Naive thymus-derived CD4-positive, alpha-beta T cell (primary cell): ENCODE measurements at regions not wholly inside any gene's neighbourhood (a gene's known extent, or its start where the extent isn't known, plus 50 kb on each side); places are given as distances from the start of the nearest gene placed in this dataset.

Source experiments
- ATAC-seq: fragments of 150-1000 bp; cut with Tn5 transposase; 2 replicates; pipeline ENCODE4 v1.10.0; 2021; ENCODE audit warnings: mild to moderate bottlenecking, moderate library complexity
- CTCF ChIA-PET: fragments of 350-600 bp; sonication (Branson Sonifier 250); formaldehyde crosslinking; loops from one replicate; lab custom pipeline; 2021; ENCODE audit warnings: antibody characterized with exemption; lab: Charles Lee
- POLR2A ChIA-PET: fragments of 350-600 bp; sonication (Branson Sonifier 250); formaldehyde crosslinking; loops from one replicate; lab custom pipeline; 2021; ENCODE audit warnings: antibody characterized with exemption, inconsistent platforms; lab: Charles Lee
- DNase-seq, 9 donors: peaks; one replicate each; pipeline versions ENCODE4 v3.0.0 to v3.0.0-alpha.2; 2020 to 2022; ENCODE audit warnings: mixed read lengths in 1 of 9
- H3K27ac ChIP-seq: one replicate; pipeline ENCODE4 v1.7.0; 2013; ENCODE audit warnings: mild to moderate bottlenecking, low read depth, low read length, moderate library complexity
- H3K27me3 ChIP-seq, 2 donors: one replicate each; pipeline ENCODE4 v1.7.0; 2013; ENCODE audit warnings: low read length in 2 of 2, mild to moderate bottlenecking in 2 of 2, moderate library complexity in 2 of 2; ENCODE audit not compliant: control insufficient read depth in 2 of 2, insufficient read depth in 2 of 2
- H3K36me3 ChIP-seq, 3 experiments: 1 replicate in 2 of 3; 2 replicates in 1 of 3; pipeline ENCODE4 v1.7.0; 2013; ENCODE audit warnings: low read length in 3 of 3, mild to moderate bottlenecking in 3 of 3, moderate library complexity in 1 of 3; ENCODE audit not compliant: insufficient read depth in 3 of 3, control insufficient read depth in 2 of 3
- H3K4me1 ChIP-seq, 2 donors: one replicate each; pipeline ENCODE4 v1.7.0; 2013; ENCODE audit warnings: low read length in 2 of 2, mild to moderate bottlenecking in 2 of 2, moderate library complexity in 1 of 2; ENCODE audit not compliant: control insufficient read depth in 2 of 2, insufficient read depth in 2 of 2
- H3K4me3 ChIP-seq: 2 replicates; pipeline ENCODE4 v1.7.0; 2013; ENCODE audit warnings: mild to moderate bottlenecking, low read length
- H3K9me3 ChIP-seq, 3 experiments: 1 replicate in 2 of 3; 2 replicates in 1 of 3; pipeline ENCODE4 v1.7.0; 2013; ENCODE audit warnings: low read length in 3 of 3; ENCODE audit not compliant: control insufficient read depth in 2 of 3
- H3K27ac Mint-ChIP-seq, 9 donors: one replicate each; pipeline ENCODE4 v1.8.0; 2020 to 2022; ENCODE audit warnings: mixed read lengths in 9 of 9, mild to moderate bottlenecking in 8 of 9, moderate library complexity in 5 of 9, inconsistent platforms in 2 of 9
- H3K27me3 Mint-ChIP-seq, 5 donors: one replicate each; pipeline ENCODE4 v1.8.0; 2021 to 2022; ENCODE audit warnings: mixed read lengths in 5 of 5, mild to moderate bottlenecking in 1 of 5
- H3K36me3 Mint-ChIP-seq, 5 donors: one replicate each; pipeline ENCODE4 v1.8.0; 2020 to 2022; ENCODE audit warnings: mixed read lengths in 5 of 5, mild to moderate bottlenecking in 3 of 5, inconsistent platforms in 1 of 5
- H3K4me1 Mint-ChIP-seq, 7 donors: one replicate each; pipeline ENCODE4 v1.8.0; 2020 to 2022; ENCODE audit warnings: mixed read lengths in 7 of 7, mild to moderate bottlenecking in 3 of 7, inconsistent platforms in 1 of 7
- H3K4me3 Mint-ChIP-seq, 10 donors: one replicate each; pipeline ENCODE4 v1.8.0; 2020 to 2022; ENCODE audit warnings: mild to moderate bottlenecking in 10 of 10, mixed read lengths in 10 of 10, moderate library complexity in 6 of 10, inconsistent platforms in 2 of 10
- H3K9me3 Mint-ChIP-seq, 11 donors: one replicate each; pipeline ENCODE4 v1.8.0; 2020 to 2022; ENCODE audit warnings: mixed read lengths in 11 of 11, mild to moderate bottlenecking in 4 of 11, inconsistent platforms in 1 of 11, moderate library complexity in 1 of 11
- intact Hi-C, 2 donors: fragments of 100-400 bp; cut with micrococcal nuclease; formaldehyde crosslinking; loops; one replicate each; pipeline ENCODE4 v1.15.1; 2023

DNA sequence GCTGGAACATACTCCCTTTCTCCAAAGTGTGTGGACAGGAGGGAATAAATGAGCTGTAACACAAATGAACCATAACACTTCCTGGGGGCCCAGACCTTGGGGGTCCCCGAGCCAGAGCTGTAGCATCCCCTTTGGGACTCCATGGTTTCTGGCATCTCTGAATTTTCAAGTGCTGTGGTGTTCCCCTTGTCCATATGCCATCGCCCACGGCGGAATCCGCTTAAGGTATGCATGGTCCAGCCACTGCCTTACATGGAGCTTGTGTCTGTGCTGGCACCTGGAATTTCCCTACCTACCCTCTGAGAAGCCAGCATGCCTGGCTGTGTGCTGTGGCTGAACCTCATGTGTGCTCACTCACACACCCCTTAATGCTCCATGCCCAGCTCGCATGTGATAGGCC lies 943.6 kb downstream of the SLITRK1 start:
- Mint-ChIP-seq H3K4me1 (no peaks in the 10 kb centered on the region), H3K4me3 (no peak overlapping the region), H3K27ac (no peak overlapping the region), H3K36me3 (no peaks in the 10 kb centered on the region), H3K27me3 (no peaks in the 10 kb centered on the region), H3K9me3 (peaks cover 0 to 9% (median 5%) of the 10 kb centered on the region in 11 donors)
- H3K4me3 ChIP-seq = no peak overlapping the region
- no peaks in the 10 kb centered on the region for H3K9me3 ChIP-seq
- H3K27ac ChIP-seq = no peak overlapping the region
- ATAC-seq (no peak), DNase-seq (no peak)
- intact Hi-C loops = no loop called here
- no peaks in the 10 kb centered on the region for H3K27me3 ChIP-seq
- no peaks in the 10 kb centered on the region for H3K4me1 ChIP-seq
- CTCF ChIA-PET = no interaction called here
- POLR2A ChIA-PET = no interaction called here
- no peaks in the 10 kb centered on the region for H3K36me3 ChIP-seq

DNA sequence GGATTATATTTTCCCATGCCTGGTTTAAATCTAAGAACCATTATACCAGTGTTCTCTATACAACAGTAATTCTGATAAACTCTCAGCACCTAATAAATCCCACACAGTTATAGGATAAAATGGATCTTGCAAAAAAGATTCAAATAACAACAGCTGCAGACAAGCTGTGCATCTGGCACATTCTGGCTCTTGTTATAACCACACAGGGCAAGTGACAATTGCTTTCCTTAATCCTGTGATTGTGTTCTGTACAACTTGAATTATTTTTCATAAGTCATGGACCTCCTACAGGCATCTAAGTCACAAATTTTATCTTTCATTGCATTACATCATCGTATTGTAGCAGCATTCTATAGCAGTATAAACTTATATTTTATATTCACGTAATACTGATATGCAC lies 948.3 kb downstream of the SLITRK1 start:
- Mint-ChIP-seq H3K4me1 (no peaks in the 10 kb centered on the region), H3K9me3 (peaks cover 0 to 15% (median 7%) of the 10 kb centered on the region in 11 donors), H3K4me3 (no peak overlapping the region), H3K27me3 (no peaks in the 10 kb centered on the region), H3K27ac (no peak overlapping the region), H3K36me3 (no peaks in the 10 kb centered on the region)
- intact Hi-C loops = no loop called here
- no peak for DNase-seq
- ChIA-PET POLR2A (no interaction called here), CTCF (no interaction called here)
- Histone ChIP-seq H3K4me1 (no peaks in the 10 kb centered on the region), H3K36me3 (no peaks in the 10 kb centered on the region), H3K4me3 (no peak overlapping the region), H3K27me3 (no peaks in the 10 kb centered on the region), H3K9me3 (no peaks in the 10 kb centered on the region), H3K27ac (no peak overlapping the region)
- no peak for ATAC-seq

DNA sequence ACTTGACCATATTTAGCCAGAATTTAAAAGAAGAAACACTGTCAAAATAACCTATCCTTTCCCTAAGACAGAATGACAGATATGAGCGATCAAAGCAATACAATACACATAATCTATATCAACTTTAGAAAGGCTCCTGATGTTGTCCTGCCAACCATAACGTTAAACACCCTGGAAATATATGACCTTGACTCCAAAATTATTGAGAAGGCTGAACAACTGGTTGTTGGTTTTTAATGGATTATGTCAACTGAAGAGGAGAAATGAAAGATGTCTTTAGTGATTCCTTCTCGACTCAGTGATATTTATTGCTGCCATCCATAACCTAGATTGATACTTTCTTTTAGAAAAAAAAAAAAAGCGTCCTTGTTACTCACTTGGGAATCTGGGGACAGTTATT lies 957.2 kb downstream of the SLITRK1 start:
- intact Hi-C loops = no loop called here
- no peak overlapping the region for H3K4me3 Mint-ChIP-seq
- H3K36me3 Mint-ChIP-seq = no peaks in the 10 kb centered on the region
- no peaks in the 10 kb centered on the region for H3K36me3 ChIP-seq
- no peak for ATAC-seq
- H3K27ac ChIP-seq = no peak overlapping the region
- H3K4me1 ChIP-seq = no peaks in the 10 kb centered on the region
- DNase-seq = no peak
- H3K4me3 ChIP-seq = no peak overlapping the region
- H3K27me3 ChIP-seq = no peaks in the 10 kb centered on the region
- peaks cover 0 to 20% (median 3%) of the 10 kb centered on the region in 11 donors for H3K9me3 Mint-ChIP-seq
- H3K9me3 ChIP-seq = no peaks in the 10 kb centered on the region
- H3K4me1 Mint-ChIP-seq = no peaks in the 10 kb centered on the region
- no peak overlapping the region for H3K27ac Mint-ChIP-seq
- no peaks in the 10 kb centered on the region for H3K27me3 Mint-ChIP-seq
- ChIA-PET CTCF (no interaction called here), POLR2A (no interaction called here)

DNA sequence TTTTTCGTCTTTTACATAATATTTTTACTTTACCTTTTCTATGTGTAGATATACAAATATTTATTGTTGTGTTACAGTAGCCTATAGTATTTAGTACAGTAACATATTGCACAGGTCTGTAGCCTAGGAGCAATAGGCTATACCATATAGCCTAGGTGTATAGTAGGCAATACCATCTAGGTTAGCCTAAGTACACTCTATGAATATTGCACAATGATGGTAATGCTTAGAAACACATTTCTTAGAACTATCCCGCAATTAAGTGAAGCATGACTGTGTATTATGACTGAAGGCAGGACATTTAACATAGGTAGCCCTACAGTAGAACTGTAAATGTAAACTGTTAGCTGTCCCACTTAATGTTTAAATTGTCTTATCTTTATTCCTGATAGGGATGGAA lies 964.3 kb downstream of the SLITRK1 start:
- ATAC-seq = no peak
- peaks cover 0 to 3% (median 0%) of the 10 kb centered on the region in 3 experiments for H3K9me3 ChIP-seq
- no peaks in the 10 kb centered on the region for H3K36me3 ChIP-seq
- H3K36me3 Mint-ChIP-seq = no peaks in the 10 kb centered on the region
- H3K4me3 ChIP-seq = no peak overlapping the region
- peaks cover 0 to 24% (median 3%) of the 10 kb centered on the region in 11 donors for H3K9me3 Mint-ChIP-seq
- H3K27me3 Mint-ChIP-seq = no peaks in the 10 kb centered on the region
- no peak overlapping the region for H3K27ac Mint-ChIP-seq
- no peak for DNase-seq
- intact Hi-C loops = no loop called here
- no peaks in the 10 kb centered on the region for H3K4me1 ChIP-seq
- CTCF ChIA-PET = no interaction called here
- H3K4me3 Mint-ChIP-seq = no peak overlapping the region
- POLR2A ChIA-PET = no interaction called here
- H3K4me1 Mint-ChIP-seq = no peaks in the 10 kb centered on the region
- H3K27ac ChIP-seq = no peak overlapping the region
- H3K27me3 ChIP-seq = no peaks in the 10 kb centered on the region

DNA sequence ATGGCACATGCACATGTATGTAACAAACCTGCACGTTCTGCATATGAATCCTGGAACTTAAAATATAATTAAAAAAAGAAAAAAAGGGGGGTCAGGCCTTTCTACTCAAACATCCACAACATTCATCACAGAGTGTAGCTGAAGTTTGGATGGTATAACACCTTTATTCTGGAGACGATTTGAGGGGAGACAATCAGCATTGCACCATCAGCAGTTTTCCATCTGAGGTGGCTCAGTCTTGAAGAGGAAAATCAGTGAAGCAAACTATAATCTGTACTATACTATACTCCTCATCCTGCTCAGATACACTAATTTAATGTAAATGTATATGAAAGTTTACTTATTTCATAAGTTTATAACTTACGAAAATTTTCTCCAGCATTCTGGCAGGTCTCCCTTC lies 969.7 kb downstream of the SLITRK1 start:
- no peak for DNase-seq
- no peaks in the 10 kb centered on the region for H3K27me3 Mint-ChIP-seq
- no peaks in the 10 kb centered on the region for H3K36me3 Mint-ChIP-seq
- H3K9me3 Mint-ChIP-seq = peaks cover 0 to 9% (median 3%) of the 10 kb centered on the region in 11 donors
- no peak overlapping the region for H3K27ac Mint-ChIP-seq
- no peaks in the 10 kb centered on the region for H3K27me3 ChIP-seq
- H3K27ac ChIP-seq = no peak overlapping the region
- ChIA-PET CTCF (no interaction called here), POLR2A (no interaction called here)
- no peak for ATAC-seq
- intact Hi-C loops = no loop called here
- H3K9me3 ChIP-seq = no peaks in the 10 kb centered on the region
- no peaks in the 10 kb centered on the region for H3K36me3 ChIP-seq
- no peaks in the 10 kb centered on the region for H3K4me1 Mint-ChIP-seq
- H3K4me3 ChIP-seq = no peak overlapping the region
- no peak overlapping the region for H3K4me3 Mint-ChIP-seq
- no peaks in the 10 kb centered on the region for H3K4me1 ChIP-seq

DNA sequence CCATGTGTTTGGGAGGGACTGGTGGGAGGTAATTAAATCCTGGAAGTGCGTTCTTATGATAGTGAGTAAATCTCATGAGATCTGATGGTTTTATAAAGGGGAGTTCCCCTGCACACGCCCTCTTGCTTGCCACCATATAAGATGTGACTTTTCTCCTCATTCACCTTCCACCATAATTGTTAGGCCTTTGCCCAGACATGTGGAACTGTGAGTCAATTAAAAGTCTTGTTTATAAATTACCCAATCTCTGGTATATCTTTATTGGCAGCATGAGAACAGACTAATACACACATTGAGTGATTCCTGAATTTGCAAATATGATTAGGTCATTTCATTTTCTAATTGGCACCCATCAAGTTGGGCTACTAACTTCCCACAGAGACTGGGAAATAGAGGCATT lies 977.2 kb downstream of the SLITRK1 start:
- POLR2A ChIA-PET = no interaction called here
- H3K4me3 ChIP-seq = no peak overlapping the region
- H3K9me3 ChIP-seq = no peaks in the 10 kb centered on the region
- no peak for ATAC-seq
- H3K4me1 ChIP-seq = no peaks in the 10 kb centered on the region
- no peaks in the 10 kb centered on the region for H3K27me3 ChIP-seq
- no peak overlapping the region for H3K27ac Mint-ChIP-seq
- H3K4me3 Mint-ChIP-seq = no peak overlapping the region
- no peaks in the 10 kb centered on the region for H3K4me1 Mint-ChIP-seq
- no peaks in the 10 kb centered on the region for H3K36me3 Mint-ChIP-seq
- H3K27me3 Mint-ChIP-seq = no peaks in the 10 kb centered on the region
- H3K36me3 ChIP-seq = no peaks in the 10 kb centered on the region
- CTCF ChIA-PET = no interaction called here
- peaks cover 0 to 9% (median 5%) of the 10 kb centered on the region in 11 donors for H3K9me3 Mint-ChIP-seq
- intact Hi-C loops = no loop called here
- DNase-seq = no peak
- H3K27ac ChIP-seq = no peak overlapping the region

DNA sequence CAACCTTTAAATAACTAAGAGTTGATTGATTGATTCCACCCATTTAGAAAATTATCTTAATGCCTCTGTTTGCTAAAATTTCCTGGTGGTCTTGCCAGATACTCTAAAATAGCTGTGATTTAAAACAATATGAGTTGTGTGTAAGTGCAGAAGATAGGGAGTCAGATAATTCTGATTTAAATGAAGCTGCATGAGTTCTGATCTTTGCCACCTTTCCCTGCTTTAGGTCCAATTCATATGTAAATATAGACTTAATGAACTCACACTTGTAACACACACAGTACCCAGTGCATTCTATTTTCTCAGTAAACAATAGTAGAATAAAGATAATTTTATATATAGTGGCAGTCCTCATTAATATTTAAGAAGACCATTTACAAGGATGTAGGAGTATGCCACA lies 981.8 kb downstream of the SLITRK1 start:
- Mint-ChIP-seq H3K4me1 (no peaks in the 10 kb centered on the region), H3K27me3 (no peaks in the 10 kb centered on the region), H3K27ac (no peak overlapping the region), H3K36me3 (no peaks in the 10 kb centered on the region), H3K9me3 (peaks cover 0 to 19% (median 4%) of the 10 kb centered on the region in 11 donors), H3K4me3 (no peak overlapping the region)
- ChIA-PET CTCF (no interaction called here), POLR2A (no interaction called here)
- Histone ChIP-seq H3K4me3 (no peak overlapping the region), H3K27ac (no peak overlapping the region), H3K27me3 (no peaks in the 10 kb centered on the region), H3K36me3 (no peaks in the 10 kb centered on the region), H3K9me3 (no peaks in the 10 kb centered on the region), H3K4me1 (no peaks in the 10 kb centered on the region)
- no peak for DNase-seq
- no peak for ATAC-seq
- intact Hi-C loops = no loop called here
